Peyer's patch (tissue), 4 donors: ENCODE measurements at regions not wholly inside any gene's neighbourhood (a gene's known extent, or its start where the extent isn't known, plus 50 kb on each side); places are given as distances from the start of the nearest gene placed in this dataset.

Experiments
- DNase-seq, 3 donors: peaks; one replicate each; pipeline ENCODE4 v3.0.0-alpha.2; 2017 to 2019
- H3K27ac ChIP-seq, 4 donors: fragments of 200-600 bp; sonication (generic); one replicate each; pipeline ENCODE4 v1.5.1; 2016 to 2019
- H3K27me3 ChIP-seq, 2 donors: fragments of 200-600 bp; sonication (generic); one replicate each; pipeline ENCODE4 v1.5.1; 2019
- H3K36me3 ChIP-seq, 3 donors: fragments of 200-600 bp; sonication (generic); one replicate each; pipeline ENCODE4 v1.5.1; 2016 to 2019
- H3K4me1 ChIP-seq, 4 donors: fragments of 200-600 bp; sonication (generic); one replicate each; pipeline ENCODE4 v1.5.1; 2016 to 2019
- H3K4me3 ChIP-seq, 4 donors: fragments of 200-600 bp; sonication (generic); 1 replicate in 3 of 4; 2 replicates in 1 of 4; pipeline ENCODE4 v1.5.1; 2016 to 2019; ENCODE audit warnings: mild to moderate bottlenecking in 1 of 4
- H3K9me3 ChIP-seq, 4 donors: fragments of 200-600 bp; sonication (generic); one replicate each; pipeline ENCODE4 v1.5.1; 2016 to 2019; ENCODE audit warnings: mild to moderate bottlenecking in 1 of 4
- POLR2A ChIP-seq, 2 donors: fragments of 450-650 bp; IDR thresholded peaks; one replicate each; pipeline ENCODE4 v1.5.1; 2017; ENCODE audit warnings: antibody characterized with exemption in 2 of 2, mild to moderate bottlenecking in 2 of 2, moderate library complexity in 2 of 2
- TF ChIP-seq, protein P1 (sequence below), 6 experiments: fragments of 450-650 bp in 4 of 6; fragments of 200-600 bp in 2 of 6; sonication (generic) in 1 of 6; IDR thresholded peaks; one replicate each; pipeline ENCODE4 v1.5.1; 2017 to 2019; ENCODE audit warnings: antibody characterized with exemption in 6 of 6, mild to moderate bottlenecking in 3 of 6, moderate library complexity in 1 of 6

DNA sequence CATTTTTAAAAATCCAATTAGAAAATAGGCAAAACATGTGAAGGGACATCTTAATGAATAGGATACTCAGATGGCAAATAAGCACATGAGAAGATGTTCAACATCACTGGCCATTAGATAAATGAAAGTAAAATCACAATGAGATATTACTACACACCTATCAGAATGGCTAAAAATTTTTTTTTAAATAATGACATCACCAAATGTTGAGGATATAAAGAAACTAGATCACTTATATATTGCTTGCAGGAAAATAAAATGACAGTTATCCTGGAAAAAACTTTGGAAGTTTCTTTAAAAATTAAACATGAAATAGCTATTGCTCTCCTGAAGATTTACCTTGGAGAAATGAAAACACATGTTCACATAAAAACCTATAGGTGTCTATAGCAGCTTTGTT is 127.8 kb downstream of the ALOX5 start:
- Histone ChIP-seq H3K9me3 (no peaks in the 10 kb centered on the region), H3K27me3 (no peaks in the 10 kb centered on the region), H3K27ac (no peak overlapping the region), H3K4me1 (no peaks in the 10 kb centered on the region), H3K4me3 (no peak overlapping the region), H3K36me3 (no peaks in the 10 kb centered on the region)
- DNase-seq = no peak
- TF ChIP-seq, protein P1, sequence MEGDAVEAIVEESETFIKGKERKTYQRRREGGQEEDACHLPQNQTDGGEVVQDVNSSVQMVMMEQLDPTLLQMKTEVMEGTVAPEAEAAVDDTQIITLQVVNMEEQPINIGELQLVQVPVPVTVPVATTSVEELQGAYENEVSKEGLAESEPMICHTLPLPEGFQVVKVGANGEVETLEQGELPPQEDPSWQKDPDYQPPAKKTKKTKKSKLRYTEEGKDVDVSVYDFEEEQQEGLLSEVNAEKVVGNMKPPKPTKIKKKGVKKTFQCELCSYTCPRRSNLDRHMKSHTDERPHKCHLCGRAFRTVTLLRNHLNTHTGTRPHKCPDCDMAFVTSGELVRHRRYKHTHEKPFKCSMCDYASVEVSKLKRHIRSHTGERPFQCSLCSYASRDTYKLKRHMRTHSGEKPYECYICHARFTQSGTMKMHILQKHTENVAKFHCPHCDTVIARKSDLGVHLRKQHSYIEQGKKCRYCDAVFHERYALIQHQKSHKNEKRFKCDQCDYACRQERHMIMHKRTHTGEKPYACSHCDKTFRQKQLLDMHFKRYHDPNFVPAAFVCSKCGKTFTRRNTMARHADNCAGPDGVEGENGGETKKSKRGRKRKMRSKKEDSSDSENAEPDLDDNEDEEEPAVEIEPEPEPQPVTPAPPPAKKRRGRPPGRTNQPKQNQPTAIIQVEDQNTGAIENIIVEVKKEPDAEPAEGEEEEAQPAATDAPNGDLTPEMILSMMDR (IDR thresholded peaks at IDR 0.05) = no peak
- no peak for TF ChIP-seq POLR2A (IDR thresholded peaks at IDR 0.05)

DNA sequence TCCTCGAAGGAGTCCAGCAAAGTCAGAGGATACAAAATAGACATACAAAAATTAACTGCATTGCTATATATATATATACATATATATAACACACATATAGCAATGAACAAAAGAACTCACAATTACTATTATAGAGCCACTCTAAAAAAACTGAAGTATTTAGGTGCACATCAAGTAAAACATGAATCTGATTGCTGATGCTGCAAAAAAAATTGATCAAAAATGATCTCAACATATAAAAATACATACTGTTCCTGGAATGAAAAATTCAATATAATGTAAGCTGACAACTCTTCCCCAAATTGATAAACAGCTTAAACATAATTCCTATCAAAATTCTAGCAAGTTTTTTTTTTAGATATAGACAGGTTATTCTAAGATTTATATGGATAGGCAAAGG is 126.8 kb downstream of the ALOX5 start:
- peaks cover 0 to 3% (median 0%) of the 10 kb centered on the region in 4 donors for H3K9me3 ChIP-seq
- no peaks in the 10 kb centered on the region for H3K4me1 ChIP-seq
- H3K4me3 ChIP-seq = no peak overlapping the region
- TF ChIP-seq POLR2A (IDR thresholded peaks at IDR 0.05) = no peak
- TF ChIP-seq, protein P1 (IDR thresholded peaks at IDR 0.05) = no peak
- H3K27ac ChIP-seq = no peak overlapping the region
- H3K36me3 ChIP-seq = no peaks in the 10 kb centered on the region
- DNase-seq = no peak
- no peaks in the 10 kb centered on the region for H3K27me3 ChIP-seq

DNA sequence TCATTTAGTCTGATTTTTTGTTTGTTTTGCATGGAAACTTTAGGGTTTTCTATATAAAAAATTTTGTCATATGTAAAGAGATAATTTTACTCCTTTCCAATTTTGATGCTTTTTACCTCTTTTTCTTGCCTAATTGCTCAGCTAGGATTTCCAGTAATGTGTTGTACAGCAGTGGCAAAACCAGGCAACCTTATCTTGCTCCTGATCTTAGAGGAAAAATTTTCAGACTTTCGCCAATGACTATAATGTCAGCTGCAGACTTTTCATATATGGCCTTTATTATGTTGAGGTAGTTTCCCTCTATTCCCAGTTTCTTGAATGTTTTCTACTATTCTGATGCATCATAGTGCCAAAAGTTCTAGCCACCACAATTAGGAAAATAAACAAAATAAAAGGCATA is 126.3 kb downstream of the ALOX5 start:
- DNase-seq = no peak
- no peaks in the 10 kb centered on the region for H3K36me3 ChIP-seq
- H3K9me3 ChIP-seq = peaks cover 0 to 3% (median 0%) of the 10 kb centered on the region in 4 donors
- H3K4me3 ChIP-seq = no peak overlapping the region
- H3K4me1 ChIP-seq = no peaks in the 10 kb centered on the region
- no peaks in the 10 kb centered on the region for H3K27me3 ChIP-seq
- no peak overlapping the region for H3K27ac ChIP-seq
- no peak for TF ChIP-seq POLR2A (IDR thresholded peaks at IDR 0.05)
- TF ChIP-seq, protein P1 (IDR thresholded peaks at IDR 0.05) = no peak

DNA sequence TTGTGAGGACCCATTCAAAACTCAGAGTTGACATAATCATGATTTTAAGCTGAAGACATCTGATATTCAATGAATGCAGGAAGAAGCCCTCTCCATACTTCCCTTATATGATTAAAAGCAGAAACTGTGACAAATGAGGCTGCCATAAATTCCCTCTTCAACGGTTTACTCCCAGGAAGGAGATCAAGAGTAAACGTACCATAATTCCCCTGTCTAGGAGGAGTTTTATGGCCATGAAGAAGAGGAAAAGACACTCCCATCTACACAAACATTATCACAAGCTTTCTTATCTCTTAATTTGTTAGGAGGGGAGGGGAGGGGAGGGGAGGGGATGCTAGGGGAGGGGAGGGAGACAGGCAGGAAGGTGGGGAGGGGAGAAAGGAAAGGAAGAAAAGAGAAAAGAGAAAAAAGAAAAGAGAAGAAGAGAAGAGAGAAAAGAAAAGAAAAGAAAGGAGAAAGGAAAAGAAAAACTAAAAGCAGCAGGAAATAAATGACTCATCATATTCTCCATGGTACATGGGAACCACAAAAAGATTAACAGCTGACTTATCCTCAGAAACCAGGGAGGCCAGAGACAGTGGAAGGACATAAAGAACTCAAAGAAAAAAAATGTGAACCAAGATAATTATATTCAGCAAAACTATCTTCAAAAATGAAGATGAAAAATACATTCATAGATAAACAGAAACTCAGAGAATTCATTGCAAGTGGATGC is 121.6 kb downstream of the ALOX5 start:
- H3K4me3 ChIP-seq = no peak overlapping the region
- H3K27me3 ChIP-seq = no peaks in the 10 kb centered on the region
- no peak for DNase-seq
- no peaks in the 10 kb centered on the region for H3K4me1 ChIP-seq
- TF ChIP-seq, protein P1 (IDR thresholded peaks at IDR 0.05) = no peak
- TF ChIP-seq POLR2A (IDR thresholded peaks at IDR 0.05) = no peak
- no peak overlapping the region for H3K27ac ChIP-seq
- peaks cover 0 to 3% (median 0%) of the 10 kb centered on the region in 4 donors for H3K9me3 ChIP-seq
- H3K36me3 ChIP-seq = no peaks in the 10 kb centered on the region
